Esophagus muscularis mucosa (tissue), 4 donors: ENCODE measurements at regions not wholly inside any gene's neighbourhood (a gene's known extent, or its start where the extent isn't known, plus 50 kb on each side); places are given as distances from the start of the nearest gene placed in this dataset.

Experiments
- DNase-seq: peaks from one replicate; pipeline ENCODE4 v3.0.0-alpha.2; 2017; ENCODE audit errors: extremely low spot score
- H3K27ac ChIP-seq, 4 donors: fragments of 200-600 bp; sonication (generic); replicated peaks in 1 of 4; 1 replicate in 3 of 4; 2 replicates in 1 of 4; pipeline ENCODE4 v1.5.1; 2016 to 2019; ENCODE audit warnings: mild to moderate bottlenecking in 1 of 4
- H3K27me3 ChIP-seq, 4 donors: fragments of 200-600 bp; sonication (generic); one replicate each; pipeline versions ENCODE4 v1.5.1 to v1.6.0; 2016 to 2019
- H3K36me3 ChIP-seq, 4 donors: fragments of 200-600 bp; sonication (generic); one replicate each; pipeline ENCODE4 v1.5.1; 2016 to 2019
- H3K4me1 ChIP-seq, 4 donors: fragments of 200-600 bp; sonication (generic); one replicate each; pipeline ENCODE4 v1.5.1; 2016 to 2019
- H3K4me3 ChIP-seq, 4 donors: fragments of 200-600 bp; sonication (generic); 1 replicate in 2 of 4; 2 replicates in 2 of 4; pipeline ENCODE4 v1.5.1; 2016 to 2019; ENCODE audit warnings: mild to moderate bottlenecking in 4 of 4, moderate library complexity in 1 of 4
- H3K9me3 ChIP-seq, 4 donors: fragments of 200-600 bp; sonication (generic); 1 replicate in 3 of 4; 2 replicates in 1 of 4; pipeline ENCODE4 v1.5.1; 2016 to 2019
- CTCF ChIP-seq, 3 experiments: fragments of 200-600 bp in 2 of 3; fragments of 450-650 bp in 1 of 3; sonication (generic) in 2 of 3; IDR thresholded peaks; one replicate each; pipeline ENCODE4 v1.5.1; 2017 to 2019; ENCODE audit warnings: antibody characterized with exemption in 3 of 3, mild to moderate bottlenecking in 2 of 3, moderate library complexity in 1 of 3
- EP300 ChIP-seq: sonication (generic); formaldehyde crosslinking; IDR thresholded peaks from one replicate; pipeline ENCODE4 v1.6.1; 2017; ENCODE audit warnings: antibody characterized with exemption
- POLR2A ChIP-seq: fragments of 450-650 bp; IDR thresholded peaks from one replicate; pipeline ENCODE4 v1.6.1; 2017; ENCODE audit warnings: antibody characterized with exemption, moderate library complexity, mild to moderate bottlenecking, low read depth
- POLR2AphosphoS5 ChIP-seq, 2 donors: sonication (generic); formaldehyde crosslinking; IDR thresholded peaks; one replicate each; pipeline ENCODE4 v1.6.1; 2017; ENCODE audit warnings: antibody characterized with exemption in 2 of 2
- WGBS: methylation state at CpG from one replicate; pipeline ENCODE4 v1.1.5; 2018; 5-methylcytosine and 5-hydroxymethylcytosine counted together
- intact Hi-C: fragments of 100-400 bp; cut with DNase I; formaldehyde crosslinking; loops from one replicate; pipeline ENCODE4 v1.15.1; 2023

- Histone ChIP-seq H3K4me3 (no peak overlapping the region), H3K36me3 (no peaks in the 10 kb centered on the region), H3K27ac (no peak overlapping the region), H3K4me1 (peaks cover 0 to 9% (median 2%) of the 10 kb centered on the region in 4 donors), H3K9me3 (no peaks in the 10 kb centered on the region), H3K27me3 (no peaks in the 10 kb centered on the region)
- TF ChIP-seq EP300 (no peak), POLR2AphosphoS5 (IDR thresholded peaks at IDR 0.05) (no peak), POLR2A (no peak), CTCF (IDR thresholded peaks at IDR 0.05) (no peak)
- no peak for DNase-seq
- 72% methylated on average over 1 of the region's 1 CpG for WGBS
- intact Hi-C loops: no loop called here
These were observed 146.5 kb upstream of the PCDH18 start for GRCh38 chr4:137678796-137679195.

GRCh38 chr4:137677863-137678262, 145.6 kb upstream of the PCDH18 start:
- TF ChIP-seq POLR2AphosphoS5 (IDR thresholded peaks at IDR 0.05) (no peak), EP300 (no peak), CTCF (IDR thresholded peaks at IDR 0.05) (no peak), POLR2A (no peak)
- H3K27ac ChIP-seq: no peak overlapping the region
- peaks cover 0 to 9% (median 2%) of the 10 kb centered on the region in 4 donors for H3K4me1 ChIP-seq
- no peaks in the 10 kb centered on the region for H3K36me3 ChIP-seq
- no peaks in the 10 kb centered on the region for H3K27me3 ChIP-seq
- DNase-seq: no peak
- intact Hi-C loops: no loop called here
- no peaks in the 10 kb centered on the region for H3K9me3 ChIP-seq
- no peak overlapping the region for H3K4me3 ChIP-seq

- Histone ChIP-seq H3K27me3 (no peaks in the 10 kb centered on the region), H3K9me3 (no peaks in the 10 kb centered on the region), H3K27ac (no peak overlapping the region), H3K4me3 (no peak overlapping the region), H3K4me1 (peaks cover 0 to 9% (median 2%) of the 10 kb centered on the region in 4 donors), H3K36me3 (no peaks in the 10 kb centered on the region)
- no peak for DNase-seq
- intact Hi-C loops: no loop called here
- 86% methylated on average over 1 of the region's 1 CpG for WGBS
- TF ChIP-seq CTCF (IDR thresholded peaks at IDR 0.05) (no peak), EP300 (no peak), POLR2A (no peak), POLR2AphosphoS5 (IDR thresholded peaks at IDR 0.05) (no peak)
These were observed 144.2 kb upstream of the PCDH18 start for GRCh38 chr4:137676357-137676998.

- no peak for DNase-seq
- H3K27ac ChIP-seq: no peak overlapping the region
- H3K36me3 ChIP-seq: no peaks in the 10 kb centered on the region
- WGBS: 91% methylated on average over 2 of the region's 2 CpGs
- H3K4me1 ChIP-seq: peaks cover 0 to 13% (median 2%) of the 10 kb centered on the region in 4 donors
- intact Hi-C loops: no loop called here
- no peaks in the 10 kb centered on the region for H3K9me3 ChIP-seq
- H3K4me3 ChIP-seq: no peak overlapping the region
- no peaks in the 10 kb centered on the region for H3K27me3 ChIP-seq
- no peak for TF ChIP-seq POLR2AphosphoS5 (IDR thresholded peaks at IDR 0.05)
- no peak for TF ChIP-seq POLR2A
- no peak for TF ChIP-seq EP300
- no peak for TF ChIP-seq CTCF (IDR thresholded peaks at IDR 0.05)
These were observed 141.8 kb upstream of the PCDH18 start for GRCh38 chr4:137674066-137674465.
